H1 (cell line): ENCODE measurements at regions not wholly inside any gene's neighbourhood (a gene's known extent, or its start where the extent isn't known, plus 50 kb on each side); places are given as distances from the start of the nearest gene placed in this dataset.

Experiments
- CTCF ChIA-PET: fragments of 300-600 bp; sonication (Branson Sonifier 250); formaldehyde crosslinking; loops from one replicate; lab custom pipeline; 2021; ENCODE audit not compliant: partially characterized antibody; lab: Charles Lee
- POLR2A ChIA-PET: fragments of 300-600 bp; sonication (Branson Sonifier 250); formaldehyde crosslinking; loops from one replicate; lab custom pipeline; 2021; ENCODE audit warnings: inconsistent platforms; ENCODE audit not compliant: partially characterized antibody; lab: Charles Lee
- DNase-seq, 2 experiments: peaks; one replicate each; pipeline versions ENCODE4 v3.0.0 to v3.0.0-alpha.2; 2010 to 2022; ENCODE audit warnings: low spot score in 2 of 2, low read depth in 1 of 2, mixed read lengths in 1 of 2
- FAIRE-seq: peaks from 2 replicates; lab custom pipeline; 2011; peaks lifted over from hg19 to GRCh38; lab: Jason Lieb, UNC
- H2AFZ ChIP-seq: 2 replicates; pipeline ENCODE4 v1.8.1; 2012; ENCODE audit warnings: low read length, inconsistent platforms
- H2AK5ac ChIP-seq: 2 replicates; pipeline ENCODE4 v1.6.1; 2013; ENCODE audit warnings: low read depth, low read length
- H2BK120ac ChIP-seq: replicated peaks from 2 replicates; pipeline ENCODE3; 2013; ENCODE audit warnings: low read depth, low read length, inconsistent platforms
- H2BK12ac ChIP-seq: 2 replicates; pipeline ENCODE4 v1.6.1; 2013; ENCODE audit warnings: low read depth, low read length
- H2BK15ac ChIP-seq: 2 replicates; pipeline ENCODE4 v1.6.1; 2013; ENCODE audit warnings: low read length
- H2BK20ac ChIP-seq: 2 replicates; pipeline ENCODE4 v1.6.1; 2013; ENCODE audit warnings: low read length
- H2BK5ac ChIP-seq: 2 replicates; pipeline ENCODE4 v1.6.1; 2013; ENCODE audit warnings: low read depth, low read length
- H3K14ac ChIP-seq: 2 replicates; pipeline ENCODE4 v1.6.1; 2013; ENCODE audit warnings: inconsistent platforms; ENCODE audit not compliant: insufficient read length
- H3K18ac ChIP-seq: 2 replicates; pipeline ENCODE4 v1.6.1; 2013; ENCODE audit warnings: low read length; ENCODE audit errors: extremely low read depth
- H3K23ac ChIP-seq: 2 replicates; pipeline ENCODE4 v1.6.1; 2013; ENCODE audit warnings: inconsistent platforms; ENCODE audit not compliant: insufficient read length
- H3K23me2 ChIP-seq: 2 replicates; pipeline ENCODE4 v1.6.1; 2013; ENCODE audit warnings: low read depth, low read length
- H3K27ac ChIP-seq: 2 replicates; pipeline ENCODE4 v1.6.1; 2011; ENCODE audit warnings: low read depth, low read length, inconsistent platforms
- H3K27me3 ChIP-seq, 4 experiments: replicated peaks in 1 of 4; 1 replicate in 1 of 4; 2 replicates in 3 of 4; pipeline versions ENCODE4 v1.6.1 to v1.8.1; 2011 to 2013; ENCODE audit warnings: low read length in 3 of 4, mild to moderate bottlenecking in 3 of 4, inconsistent platforms in 2 of 4, mixed read lengths in 2 of 4, moderate library complexity in 1 of 4; ENCODE audit not compliant: control insufficient read depth in 3 of 4, insufficient read depth in 3 of 4; ENCODE audit errors: extremely low read depth in 1 of 4
- H3K36me3 ChIP-seq, 4 experiments: 2 replicates each; pipeline versions ENCODE4 v1.6.1 to v1.8.1; 2011 to 2013; ENCODE audit warnings: mild to moderate bottlenecking in 4 of 4, low read length in 3 of 4, moderate library complexity in 2 of 4, control low read depth in 1 of 4, inconsistent platforms in 1 of 4; ENCODE audit not compliant: insufficient read depth in 4 of 4, control insufficient read depth in 2 of 4
- H3K4ac ChIP-seq: replicated peaks from 2 replicates; pipeline ENCODE3; 2013; ENCODE audit warnings: low read length, low read depth, mixed read lengths, inconsistent platforms; ENCODE audit not compliant: insufficient read length
- H3K4me1 ChIP-seq, 4 experiments: replicated peaks in 1 of 4; 1 replicate in 1 of 4; 2 replicates in 3 of 4; pipeline versions ENCODE4 v1.6.1 to v1.8.1; 2011 to 2013; ENCODE audit warnings: low read length in 3 of 4, inconsistent platforms in 2 of 4, mixed read lengths in 1 of 4; ENCODE audit not compliant: insufficient read depth in 4 of 4, control insufficient read depth in 3 of 4
- H3K4me2 ChIP-seq, 2 experiments: 2 replicates each; pipeline versions ENCODE4 v1.6.1 to v1.8.1; 2011 to 2013; ENCODE audit warnings: low read depth in 2 of 2, low read length in 2 of 2, control low read depth in 1 of 2, inconsistent platforms in 1 of 2, mild to moderate bottlenecking in 1 of 2; ENCODE audit not compliant: insufficient read depth in 1 of 2
- H3K4me3 ChIP-seq, 4 experiments: fragments of 200-600, 300-600 bp in 1 of 4; sonication (generic), shearing (Covaris generic), sonication (Bioruptor Twin) in 1 of 4; 2 replicates each; pipeline versions ENCODE4 v1.5.1 to v1.8.1; 2011 to 2016; ENCODE audit warnings: low read length in 4 of 4, low read depth in 3 of 4, control low read depth in 2 of 4, inconsistent platforms in 2 of 4, mild to moderate bottlenecking in 2 of 4, mixed read lengths in 1 of 4, moderate library complexity in 1 of 4; ENCODE audit not compliant: insufficient read depth in 2 of 4; ENCODE audit errors: extremely low read depth in 1 of 4
- H3K56ac ChIP-seq: replicated peaks from 2 replicates; pipeline ENCODE3; 2013; ENCODE audit warnings: low read depth, mild to moderate bottlenecking, mixed read lengths, low read length, inconsistent platforms; ENCODE audit not compliant: insufficient read length
- H3K79me1 ChIP-seq: 2 replicates; pipeline ENCODE4 v1.6.1; 2013; ENCODE audit warnings: low read depth, low read length, control low read depth
- H3K79me2 ChIP-seq, 2 experiments: 2 replicates each; pipeline versions ENCODE4 v1.6.1 to v1.8.1; 2012 to 2013; ENCODE audit warnings: low read length in 2 of 2, mild to moderate bottlenecking in 2 of 2, inconsistent platforms in 1 of 2; ENCODE audit not compliant: insufficient read depth in 2 of 2, control insufficient read depth in 1 of 2
- H3K9ac ChIP-seq, 4 experiments: replicated peaks in 1 of 4; 1 replicate in 1 of 4; 2 replicates in 3 of 4; pipeline versions ENCODE4 v1.6.1 to v1.8.1; 2011 to 2013; ENCODE audit warnings: low read depth in 3 of 4, low read length in 3 of 4, control low read depth in 2 of 4, mild to moderate bottlenecking in 2 of 4, moderate library complexity in 2 of 4, inconsistent platforms in 1 of 4; ENCODE audit errors: extremely low read depth in 1 of 4
- H3K9me3 ChIP-seq, 2 experiments: 2 replicates each; pipeline versions ENCODE4 v1.6.1 to v1.8.1; 2012 to 2013; ENCODE audit warnings: mild to moderate bottlenecking in 2 of 2, moderate library complexity in 2 of 2, control low read depth in 1 of 2, inconsistent platforms in 1 of 2, low read depth in 1 of 2, low read length in 1 of 2, mixed read lengths in 1 of 2; ENCODE audit not compliant: insufficient read depth in 2 of 2
- H4K20me1 ChIP-seq, 2 experiments: replicated peaks in 1 of 2; 2 replicates each; pipeline versions ENCODE3 to v1.8.1; 2011 to 2013; ENCODE audit warnings: inconsistent platforms in 2 of 2, low read length in 2 of 2, mild to moderate bottlenecking in 1 of 2; ENCODE audit not compliant: insufficient read depth in 2 of 2, control insufficient read depth in 1 of 2
- H4K5ac ChIP-seq: 2 replicates; pipeline ENCODE4 v1.6.1; 2013; ENCODE audit warnings: low read length, low read depth, mixed read lengths, inconsistent platforms; ENCODE audit not compliant: insufficient read length
- H4K8ac ChIP-seq: 2 replicates; pipeline ENCODE4 v1.8.0; 2013; ENCODE audit warnings: mild to moderate bottlenecking, moderate library complexity, low read length, inconsistent platforms; ENCODE audit not compliant: insufficient read depth; ENCODE audit errors: extremely low read depth
- H4K91ac ChIP-seq: replicated peaks from 2 replicates; pipeline ENCODE3; 2013; ENCODE audit warnings: low read length, mixed read lengths, inconsistent platforms; ENCODE audit not compliant: insufficient read length
- EZH2 ChIP-seq: fragments of 200-600 bp; sonication (generic); IDR thresholded peaks from 2 replicates; pipeline ENCODE4 v1.7.1; 2012; ENCODE audit warnings: low read depth, mild to moderate bottlenecking, moderate library complexity, low read length, inconsistent platforms; ENCODE audit not compliant: severe bottlenecking
- HDAC2 ChIP-seq, 2 experiments: fragments of 300-600 bp in 1 of 2; sonication (generic) in 1 of 2; IDR thresholded peaks; 2 replicates each; pipeline ENCODE4 v1.6.1; 2011 to 2012; ENCODE audit warnings: low read depth in 2 of 2, low read length in 2 of 2, mild to moderate bottlenecking in 2 of 2, moderate library complexity in 2 of 2, borderline replicate concordance in 1 of 2, inconsistent platforms in 1 of 2
- NANOG ChIP-seq: IDR thresholded peaks from 2 replicates; pipeline ENCODE4 v1.6.1; 2011; ENCODE audit warnings: low read length, low read depth, mild to moderate bottlenecking, inconsistent platforms; ENCODE audit not compliant: insufficient read depth, poor library complexity, severe bottlenecking
- NRF1 ChIP-seq: IDR thresholded peaks from 2 replicates; pipeline ENCODE4 v1.6.1; 2011; ENCODE audit warnings: mild to moderate bottlenecking, low read depth, low read length, improper control_type of control experiment
- SIN3A ChIP-seq, 2 experiments: IDR thresholded peaks in 1 of 2; conservative IDR thresholded peaks in 1 of 2; 2 replicates each; pipeline ENCODE4 v1.6.1; 2011 to 2012; ENCODE audit warnings: low read length in 2 of 2, improper control_type of control experiment in 1 of 2, low read depth in 1 of 2, mild to moderate bottlenecking in 1 of 2
- WGBS, 2 experiments: shearing (Covaris generic) in 1 of 2; methylation state at CpG; one replicate each; pipeline versions ENCODE4 v1.1.6 to v1.1.7; 2013 to 2015; ENCODE audit warnings: low lambda C conversion rate in 2 of 2, mixed read lengths in 2 of 2, inconsistent platforms in 1 of 2, low coverage in 1 of 2, missing lambda C conversion rate in 1 of 2; ENCODE audit not compliant: insufficient replicate concordance in 2 of 2, insufficient coverage in 1 of 2, insufficient read length in 1 of 2; ENCODE audit errors: extremely low coverage in 1 of 2, missing lambda C conversion rate in 1 of 2; 5-methylcytosine and 5-hydroxymethylcytosine counted together

- Histone ChIP-seq H2BK120ac (no peak overlapping the region), H4K8ac (no peak overlapping the region), H2BK12ac (no peak overlapping the region), H3K9ac (no peak overlapping the region), H3K23me2 (no peaks in the 10 kb centered on the region), H4K5ac (no peak overlapping the region), H3K14ac (no peak overlapping the region), H3K79me1 (no peaks in the 10 kb centered on the region), H3K9me3 (no peaks in the 10 kb centered on the region; a peak in 1 of 4 replicates), H3K23ac (no peak overlapping the region), H2AK5ac (no peak overlapping the region), H4K20me1 (no peaks in the 10 kb centered on the region), H3K18ac (no peak overlapping the region), H3K4me3 (no peak overlapping the region), H2BK20ac (no peak overlapping the region), H3K36me3 (no peaks in the 10 kb centered on the region), H3K4me2 (no peak overlapping the region), H3K4me1 (no peaks in the 10 kb centered on the region), H2BK5ac (no peak overlapping the region), H2AFZ (no peak overlapping the region), H3K27ac (no peak overlapping the region), H3K56ac (no peak overlapping the region), H3K79me2 (no peaks in the 10 kb centered on the region), H3K4ac (no peak overlapping the region), H4K91ac (no peak overlapping the region), H3K27me3 (no peaks in the 10 kb centered on the region), H2BK15ac (no peak overlapping the region)
- no peak for FAIRE-seq
- CTCF ChIA-PET, result no interaction called here
- 67% methylated on average over 2 of the region's 2 CpGs; no CpG with 5 or more reads in 1 of the 2 experiments for WGBS, 2 experiments
- no peak for DNase-seq
- POLR2A ChIA-PET, result no interaction called here
- TF ChIP-seq SIN3A (conservative IDR thresholded peaks at IDR 0.05 in 1 of 2, IDR thresholded peaks at IDR 0.05 in 1 of 2; ENCODE audit: low read depth in 1 of 2, low read length in 2 of 2), result no peak
- TF ChIP-seq NRF1, result no peak
- no peak for TF ChIP-seq HDAC2 (IDR thresholded peaks at IDR 0.05; ENCODE audit: borderline replicate concordance in 1 of 2, low read depth in 2 of 2, low read length in 2 of 2)
- TF ChIP-seq EZH2, result no peak
- no peak for TF ChIP-seq NANOG
Observed at GRCh38 chr1:194004146-194004545, 817.7 kb upstream of the B3GALT2 start.
